ENCODE measurements at regions not wholly inside any gene's neighbourhood (a gene's known extent, or its start where the extent isn't known, plus 50 kb on each side); places are given as distances from the start of the nearest gene placed in this dataset.
A peak's percentile ranks its signal among the peaks of the same experiment; 100 is the strongest.

DNA sequence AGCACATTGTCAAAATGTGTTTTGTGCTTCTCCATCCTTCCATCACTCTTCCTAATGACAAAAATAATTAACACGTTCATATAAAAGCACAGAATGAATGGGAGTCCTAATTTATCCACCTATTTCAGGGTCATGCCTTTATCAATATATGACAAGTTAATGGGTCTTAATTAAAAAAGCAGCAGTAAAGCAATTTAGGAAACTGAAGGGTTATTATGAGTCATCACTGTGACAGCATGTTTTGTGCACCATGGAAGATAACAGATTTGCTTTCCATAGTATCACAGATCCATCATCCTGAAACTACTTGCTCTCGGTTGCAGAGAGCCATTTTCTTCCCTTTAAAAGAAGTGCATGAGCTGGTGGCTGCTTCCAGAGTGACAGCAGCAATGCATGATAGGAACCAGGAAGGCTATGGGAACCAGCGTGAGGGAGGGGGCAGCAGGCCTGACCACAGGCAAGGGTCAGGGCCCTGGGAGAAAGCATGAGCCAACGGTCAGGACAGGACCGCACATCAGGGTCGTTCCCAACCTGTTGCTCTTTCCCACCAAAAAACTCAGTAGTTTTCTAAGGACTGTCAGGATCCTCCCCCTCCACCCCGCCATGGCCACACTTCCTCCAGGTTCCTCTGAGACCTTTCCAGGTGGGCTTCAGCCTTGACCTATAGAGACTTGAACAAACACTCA, 784.1 kb downstream of the UQCRFS1 start:
- no peak overlapping the region for H3K4me3 ChIP-seq (ENCODE audit: low read depth, low read length)

DNA sequence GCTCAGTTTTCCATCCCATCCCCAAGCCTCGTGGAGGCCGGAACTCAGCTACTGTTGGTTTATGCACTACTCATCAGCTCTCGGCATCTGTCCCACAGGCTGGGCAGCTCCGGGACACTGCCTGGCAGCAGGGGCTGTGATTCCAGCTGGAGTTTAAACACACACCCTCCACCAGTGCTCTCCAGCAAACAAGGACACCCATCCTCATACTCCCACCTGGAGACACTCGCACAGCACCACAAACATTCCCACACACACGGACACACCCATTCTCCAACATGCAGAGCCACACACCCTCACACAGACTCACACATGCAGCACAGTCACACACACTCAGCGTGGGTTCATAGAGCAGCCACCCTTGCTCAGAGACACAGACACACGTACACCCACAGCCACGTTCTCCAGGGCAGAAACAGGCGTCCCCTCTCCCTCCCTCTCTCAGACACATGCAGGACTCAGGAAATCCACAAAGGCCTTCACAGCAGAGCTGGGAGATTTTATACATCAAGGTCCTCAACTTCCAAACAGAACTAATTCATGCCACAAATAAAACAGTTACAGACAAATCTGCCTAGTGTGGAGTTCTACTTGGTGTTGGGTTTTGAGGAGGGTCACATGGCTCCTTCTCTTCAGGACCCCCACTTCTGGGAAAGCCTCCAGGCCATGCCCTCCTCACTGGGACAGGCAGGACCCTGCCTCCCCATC, 785.4 kb downstream of the UQCRFS1 start:
- H3K4me3 ChIP-seq (ENCODE audit: low read depth, low read length) = no peak overlapping the region

DNA sequence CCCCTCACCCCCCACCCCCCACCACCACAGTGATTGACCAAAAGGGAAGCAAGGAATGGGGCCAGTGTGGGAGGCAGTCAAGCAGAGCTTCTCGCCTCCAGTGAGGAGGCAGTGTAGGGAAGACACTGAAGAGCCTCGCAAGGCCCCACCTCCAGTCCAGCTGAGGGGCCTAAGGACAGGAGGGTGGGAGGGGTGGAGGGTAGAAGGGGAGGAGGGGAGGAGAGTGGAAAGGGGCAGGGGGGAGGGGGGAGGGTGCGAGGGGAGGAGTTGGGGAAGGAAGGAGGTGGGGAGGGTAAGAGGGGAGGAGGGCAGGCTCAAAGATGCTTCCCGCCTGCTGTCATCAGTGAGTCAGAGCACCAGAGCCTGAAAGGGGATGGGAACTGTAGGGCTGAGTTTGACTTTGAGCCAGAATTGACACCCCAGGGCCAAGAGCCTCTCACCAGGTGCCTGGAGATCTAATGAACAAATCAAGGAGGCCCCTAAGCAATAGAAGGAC, 786.2 kb downstream of the UQCRFS1 start:
- H3K4me3 ChIP-seq (ENCODE audit: low read depth, low read length) = no peak overlapping the region

DNA sequence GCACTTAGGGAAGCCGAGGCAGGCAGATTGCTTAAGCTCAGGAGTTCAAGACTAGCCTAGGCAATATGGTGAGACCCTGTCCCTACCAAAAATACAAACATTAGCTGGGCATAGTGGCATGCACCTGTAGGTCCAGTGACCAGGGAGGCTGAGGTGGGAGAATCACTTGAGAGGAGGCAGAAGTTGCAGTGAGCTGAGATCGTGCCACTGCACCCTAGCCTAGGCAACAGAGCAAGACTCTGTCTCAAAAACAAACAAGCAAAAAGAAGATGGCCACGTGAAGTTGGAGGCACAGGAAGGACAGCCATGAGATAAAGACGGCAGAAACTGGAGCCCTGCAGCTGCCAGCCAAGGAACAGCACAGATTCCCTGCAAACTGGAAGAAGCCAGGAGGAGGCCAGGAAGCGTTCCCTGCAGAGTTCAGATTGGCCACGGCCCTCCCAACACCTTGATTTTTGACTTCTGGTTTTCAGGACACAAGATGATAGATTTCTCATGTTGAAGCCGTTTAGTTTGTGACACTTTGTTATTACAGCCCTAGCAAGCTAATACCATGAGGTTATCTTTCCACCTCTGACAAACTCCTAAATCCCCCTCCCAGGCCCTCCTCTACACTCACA, 786.7 kb downstream of the UQCRFS1 start:
- no peak overlapping the region for H3K4me3 ChIP-seq (ENCODE audit: low read depth, low read length)

DNA sequence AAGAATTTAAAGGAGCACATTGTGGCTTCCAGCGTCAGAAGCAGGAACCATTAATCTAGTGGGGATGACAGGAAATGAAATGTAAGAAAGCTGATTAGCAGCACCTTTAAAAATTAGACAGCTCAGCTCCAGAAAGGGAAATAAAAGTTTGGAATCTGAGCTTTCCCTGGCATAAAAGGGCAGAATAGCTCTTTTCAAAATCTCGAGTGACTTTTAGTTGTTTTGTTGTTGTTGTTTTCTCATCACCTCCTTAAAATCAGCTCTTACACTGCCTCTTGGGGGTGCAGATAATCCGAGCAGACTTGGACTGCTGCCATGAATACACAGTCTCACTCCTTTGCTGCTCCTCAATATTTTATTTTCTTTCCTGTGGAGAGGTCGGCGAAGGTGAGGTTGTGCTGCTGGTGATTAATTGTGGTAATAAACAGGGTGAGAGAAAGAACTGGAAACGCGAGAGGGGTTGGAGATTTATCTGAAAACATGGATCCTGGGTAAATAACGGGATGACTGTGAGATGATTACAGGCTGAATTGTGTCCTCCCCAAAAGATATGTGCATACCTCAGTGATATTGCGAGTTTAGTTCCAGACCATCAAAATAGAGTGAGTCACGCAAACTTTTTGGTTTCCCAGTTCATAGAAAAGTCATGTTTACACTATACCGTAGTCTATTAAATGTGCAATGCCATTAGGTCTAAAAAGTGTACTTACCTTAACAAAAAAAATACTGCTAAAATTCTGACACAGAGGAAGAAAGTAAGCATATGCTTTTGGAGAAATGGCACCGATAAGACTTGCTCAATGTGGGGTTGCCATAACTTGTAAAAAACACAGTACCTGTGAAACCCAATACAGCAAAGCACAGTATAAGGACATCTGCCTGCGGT, 787.7 kb downstream of the UQCRFS1 start:
- no peak overlapping the region for H3K4me3 ChIP-seq (ENCODE audit: low read depth, low read length)

DNA sequence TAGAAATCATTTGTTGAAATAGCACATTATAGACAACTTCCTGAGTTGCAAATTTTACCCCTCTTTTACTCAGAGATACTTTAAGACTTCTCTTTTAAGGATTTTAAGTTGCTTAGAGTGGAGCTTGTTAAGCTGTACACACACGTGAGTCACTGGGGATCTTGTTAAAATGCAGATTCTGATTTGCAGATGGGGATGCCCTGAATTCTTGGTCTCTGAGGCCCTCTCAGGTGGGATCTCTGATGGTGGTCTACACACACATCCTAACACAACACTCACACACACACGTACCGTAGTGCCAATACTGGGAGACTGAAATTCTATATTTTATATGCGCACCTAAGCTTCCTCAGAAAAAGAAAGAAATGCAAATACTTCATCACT, 788.3 kb downstream of the UQCRFS1 start:
- H3K4me3 ChIP-seq (ENCODE audit: low read depth, low read length) = no peak overlapping the region

DNA sequence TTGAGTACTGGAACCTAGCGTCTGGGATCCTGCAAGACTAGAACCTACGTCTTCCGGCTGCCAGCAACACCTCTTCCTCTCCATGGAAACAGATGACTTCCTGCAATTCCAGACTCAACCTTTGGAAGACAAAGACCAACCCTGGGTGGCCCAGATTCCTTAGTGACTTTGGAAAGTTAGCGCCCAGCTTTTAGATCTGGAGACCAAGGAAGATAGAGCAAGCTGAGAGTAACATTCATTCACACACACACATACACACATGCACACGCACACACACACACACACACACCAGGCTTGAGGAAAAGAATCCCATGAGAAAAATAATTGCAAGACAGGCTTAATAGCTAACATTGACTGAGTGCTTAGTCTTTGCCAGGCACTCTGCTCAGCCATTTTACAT, 788.9 kb downstream of the UQCRFS1 start:
- no peak overlapping the region for H3K4me3 ChIP-seq (ENCODE audit: low read depth, low read length)

DNA sequence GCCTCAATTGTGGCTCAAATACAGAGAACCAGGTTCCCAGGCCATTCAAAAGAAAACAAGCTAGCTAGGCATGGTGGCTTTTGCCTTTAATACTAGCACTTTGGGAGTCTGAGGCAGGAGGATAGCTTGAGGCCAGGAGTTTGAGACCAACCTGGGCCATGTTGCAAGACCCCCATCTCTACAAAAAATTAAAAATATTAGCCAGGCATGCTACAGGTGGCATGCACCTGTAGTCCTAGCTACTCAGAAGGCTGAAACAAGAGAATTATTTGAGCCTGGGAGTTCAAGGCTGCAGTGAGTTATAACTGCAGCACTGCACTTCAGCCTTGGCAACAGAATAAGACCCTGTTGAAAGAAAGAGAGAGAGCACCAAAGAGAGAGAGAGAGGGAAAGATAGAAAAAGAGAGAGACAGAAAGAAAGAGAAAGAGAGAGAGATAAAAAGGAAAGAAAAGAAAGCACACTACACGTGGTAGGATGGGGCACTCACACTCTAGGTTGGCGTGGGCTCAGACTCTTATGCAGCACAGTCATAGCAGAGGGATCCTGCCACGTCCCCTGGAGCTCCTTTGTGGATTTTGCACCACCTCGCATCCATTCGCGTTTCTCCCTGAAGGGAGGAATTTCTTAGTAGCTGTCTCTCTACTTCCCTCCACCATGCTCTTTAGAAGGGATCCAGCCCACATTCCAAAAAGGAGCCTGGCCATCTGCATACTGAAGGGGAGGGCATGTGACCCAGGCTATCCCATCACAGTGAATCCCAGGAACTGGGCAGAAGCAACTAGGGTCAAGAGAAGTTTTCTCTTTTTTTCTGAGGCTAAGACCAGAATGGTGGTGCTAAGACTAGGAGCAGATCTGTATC, 789.9 kb downstream of the UQCRFS1 start:
- H3K4me3 ChIP-seq (ENCODE audit: low read depth, low read length) = no peak overlapping the region

DNA sequence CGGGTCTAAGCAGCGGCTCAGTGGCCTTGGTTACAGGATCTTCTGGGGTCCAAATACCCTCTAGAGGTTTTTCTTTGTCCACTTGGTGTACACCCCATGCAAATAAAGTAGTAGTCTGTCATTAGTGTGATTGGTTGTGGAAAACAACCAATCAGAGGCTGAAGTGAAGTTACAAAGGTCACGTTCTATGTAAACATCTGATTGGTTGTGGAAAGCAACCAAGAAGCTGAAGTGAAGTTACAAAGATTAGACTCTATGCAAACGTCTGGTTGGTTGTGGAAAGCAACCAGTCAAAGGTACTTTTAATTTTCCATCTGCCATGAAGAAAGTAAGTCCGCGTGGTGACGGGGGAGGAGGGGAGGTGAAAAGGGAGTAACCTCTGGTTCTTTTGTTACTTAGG, 790.9 kb downstream of the UQCRFS1 start:
- peak overlapping the region; percentile 8 for H3K4me3 ChIP-seq (ENCODE audit: low read depth, low read length)

DNA sequence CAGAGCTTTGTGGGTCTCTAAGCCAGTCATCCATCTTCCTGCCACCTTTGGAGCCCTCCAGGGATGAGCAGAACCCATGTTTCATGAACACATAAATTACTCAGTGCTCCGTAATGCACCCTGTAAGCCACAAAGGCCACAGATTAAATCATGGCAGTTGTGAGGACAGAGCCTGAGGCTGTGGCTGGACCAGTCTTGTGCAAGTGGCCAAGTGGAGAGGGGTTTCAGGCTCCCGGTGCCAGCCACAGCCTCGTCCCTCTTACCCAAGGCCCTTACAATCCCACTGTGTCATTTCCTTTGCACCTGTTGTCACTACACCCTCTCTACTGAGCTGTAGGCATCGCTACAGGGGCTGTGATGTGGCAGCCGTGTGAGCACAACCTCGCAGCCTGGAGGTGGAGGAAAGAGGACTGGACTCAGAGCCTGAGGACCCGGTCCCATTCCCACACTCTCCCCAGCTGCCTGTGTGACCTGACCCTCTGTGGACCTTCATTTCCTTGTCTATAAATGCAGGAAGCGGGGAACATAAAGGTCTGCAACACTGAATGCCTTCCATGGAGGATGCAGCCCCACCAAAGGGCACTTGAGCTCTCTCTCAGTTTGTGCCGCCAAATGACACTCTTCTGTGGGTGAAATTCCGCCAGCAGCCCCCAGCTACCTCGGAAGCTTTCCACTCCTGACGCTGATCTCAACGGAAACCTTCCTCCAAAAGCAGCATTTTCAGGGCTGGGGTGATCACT, 792.0 kb downstream of the UQCRFS1 start:
- H3K4me3 ChIP-seq (ENCODE audit: low read depth, low read length) = no peak overlapping the region

DNA sequence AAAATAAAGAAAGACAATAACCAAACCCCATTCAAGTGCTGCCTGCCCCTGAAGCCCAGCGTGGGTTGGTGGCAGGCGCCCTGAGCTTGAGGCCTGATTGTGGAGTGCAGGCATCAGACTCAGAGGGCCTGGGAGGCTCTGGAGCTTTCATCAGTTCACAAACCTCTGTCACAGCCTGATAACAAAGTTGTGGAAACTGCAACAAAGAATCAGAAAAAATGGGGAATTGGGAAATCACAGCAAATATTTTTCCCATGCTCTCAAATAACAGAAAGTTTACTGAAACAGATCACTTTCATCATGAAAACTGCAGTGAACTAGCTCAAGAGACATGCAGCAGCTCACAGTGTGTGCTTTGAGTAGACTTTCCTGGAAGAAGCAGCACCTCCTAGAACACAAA, 793.6 kb downstream of the UQCRFS1 start:
- no peak overlapping the region for H3K4me3 ChIP-seq (ENCODE audit: low read depth, low read length)

DNA sequence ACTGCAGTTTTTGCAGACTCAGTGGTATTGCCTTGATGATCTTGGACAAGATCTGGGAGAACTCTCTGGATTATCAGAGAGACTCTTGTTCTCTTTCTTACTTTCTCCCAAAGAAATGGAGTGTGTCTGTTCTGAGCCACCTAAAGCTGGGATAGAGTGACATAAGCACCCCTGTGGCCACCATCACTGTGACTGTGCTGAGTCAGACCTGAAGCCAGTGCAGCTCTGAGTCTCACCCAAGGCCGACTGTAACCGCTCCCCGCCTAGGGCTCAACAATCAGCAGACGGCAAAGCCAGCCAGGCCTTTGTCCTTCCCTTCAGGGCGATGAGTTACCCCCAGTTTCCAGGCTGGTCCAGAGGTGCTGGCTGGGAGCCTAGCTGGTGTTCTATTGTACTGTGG, 795.6 kb downstream of the UQCRFS1 start:
- no peak overlapping the region for H3K4me3 ChIP-seq (ENCODE audit: low read depth, low read length)

DNA sequence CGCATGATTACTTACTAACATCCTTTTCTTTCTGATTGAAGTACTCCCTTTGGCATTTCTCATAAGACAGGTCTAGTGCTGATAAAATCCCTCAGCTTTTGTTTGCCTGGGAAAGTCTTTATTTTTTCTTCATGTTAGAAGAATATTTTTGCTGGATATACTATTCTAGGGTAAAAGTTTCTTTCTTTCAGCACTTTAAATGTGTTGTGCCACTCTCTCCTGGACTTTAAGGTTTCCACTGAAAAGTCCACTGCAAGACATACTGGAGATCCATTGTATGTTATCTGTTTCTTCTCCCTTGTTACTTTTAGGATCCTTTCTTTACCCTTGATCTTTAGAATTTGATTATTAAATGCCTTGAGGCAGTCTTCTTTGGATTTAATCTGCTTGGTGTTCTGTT, 796.7 kb downstream of the UQCRFS1 start:
- H3K4me3 ChIP-seq (ENCODE audit: low read depth, low read length) = no peak overlapping the region

DNA sequence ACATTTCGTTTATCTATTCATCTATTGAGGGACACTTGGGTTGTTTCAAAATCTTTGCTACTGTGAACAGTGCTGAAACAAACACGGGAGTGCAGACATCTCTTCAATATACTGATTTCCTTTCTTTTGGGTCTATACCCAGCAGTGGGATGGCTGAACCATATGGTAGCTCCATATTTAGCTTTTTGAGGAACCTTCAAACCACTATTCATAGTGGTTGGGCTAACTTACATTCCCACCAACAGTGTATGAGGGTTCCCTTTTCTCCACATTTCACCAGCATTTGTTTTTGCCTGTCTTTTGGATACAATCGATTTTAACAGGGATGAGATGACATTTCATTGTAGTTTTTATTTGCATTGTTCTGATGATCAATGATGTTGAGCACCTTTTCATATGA, 798.2 kb downstream of the UQCRFS1 start:
- H3K4me3 ChIP-seq (ENCODE audit: low read depth, low read length) = no peak overlapping the region

DNA sequence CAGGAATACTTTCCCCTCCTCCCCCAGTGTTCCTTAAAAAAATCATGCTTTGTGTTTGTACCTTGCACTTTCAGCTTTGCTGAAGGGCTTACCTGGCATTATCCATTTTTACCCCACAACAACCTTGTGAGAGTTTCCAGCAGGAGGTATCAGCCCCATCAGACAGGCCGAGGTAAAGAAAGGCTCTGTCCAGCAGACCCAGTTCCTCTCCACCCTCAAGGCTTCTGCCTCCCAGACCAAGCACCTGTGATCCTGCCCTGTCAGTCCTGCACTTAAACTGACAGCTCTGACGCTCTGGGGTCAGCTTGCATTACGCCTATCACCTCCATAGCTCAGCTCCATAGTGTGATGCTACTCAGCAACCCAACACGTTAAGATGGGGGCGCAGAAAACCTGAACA, 803.1 kb downstream of the UQCRFS1 start:
- no peak overlapping the region for H3K4me3 ChIP-seq (ENCODE audit: low read depth, low read length)

DNA sequence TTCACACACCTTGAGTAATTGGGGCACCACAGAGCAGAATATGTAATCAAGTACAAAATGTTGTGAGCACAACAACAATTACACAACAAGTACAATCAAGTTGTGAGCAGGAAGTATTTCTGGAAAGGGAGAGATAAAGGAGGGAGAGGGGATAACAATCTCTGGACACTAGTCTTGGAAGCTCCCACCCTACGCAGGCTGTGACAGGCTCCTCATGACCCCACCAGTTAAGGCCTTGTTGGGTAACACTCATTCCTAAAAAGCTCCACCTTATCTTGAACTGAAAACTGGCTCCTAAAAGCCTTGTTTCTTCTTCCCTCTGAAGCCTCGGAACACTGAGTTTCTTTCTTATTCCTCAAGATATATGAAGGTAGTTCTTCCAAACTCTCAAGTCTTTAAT, 806.0 kb downstream of the UQCRFS1 start:
- no peak overlapping the region for H3K4me3 ChIP-seq (ENCODE audit: low read depth, low read length)

DNA sequence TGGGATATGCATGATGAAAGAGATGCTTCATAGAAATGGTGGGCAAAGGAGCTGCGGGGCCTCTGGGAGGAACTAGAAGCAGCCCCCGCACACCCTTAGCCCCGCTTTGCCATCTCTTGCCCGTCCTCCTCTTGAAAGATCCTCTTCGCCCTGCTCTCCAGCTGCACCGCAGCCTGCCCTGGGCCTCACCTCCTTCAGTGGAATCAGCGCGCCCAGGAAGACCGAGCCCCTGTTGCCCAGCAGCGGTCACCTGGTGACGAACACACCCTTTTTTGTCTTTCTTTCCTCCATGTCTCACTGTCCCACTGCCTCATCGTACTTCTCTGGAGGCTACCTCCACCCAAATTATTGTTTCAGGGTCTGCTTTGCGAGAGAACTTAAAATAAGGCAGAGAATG, 807.6 kb downstream of the UQCRFS1 start:
- H3K4me3 ChIP-seq (ENCODE audit: low read depth, low read length) = no peak overlapping the region

DNA sequence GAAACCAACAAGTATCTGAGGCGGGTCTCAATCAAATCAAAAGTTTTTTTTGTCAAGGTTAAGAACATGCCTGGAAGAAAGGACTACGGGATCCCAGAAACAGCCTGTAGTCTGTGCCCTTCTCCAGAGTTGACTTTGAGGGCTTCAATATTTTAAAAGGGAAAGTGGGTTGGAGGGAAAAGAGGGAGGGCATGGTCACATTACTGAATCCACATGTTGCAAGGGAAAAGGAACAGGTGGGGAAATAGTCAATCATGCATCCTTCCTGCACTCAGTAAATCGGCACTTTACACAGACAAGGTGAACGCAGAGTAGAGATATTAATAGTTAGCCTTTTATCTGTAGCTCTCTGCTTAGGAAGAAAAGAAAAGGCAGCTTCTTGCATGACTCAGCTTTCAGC, 808.5 kb downstream of the UQCRFS1 start:
- H3K4me3 ChIP-seq (ENCODE audit: low read depth, low read length) = no peak overlapping the region

DNA sequence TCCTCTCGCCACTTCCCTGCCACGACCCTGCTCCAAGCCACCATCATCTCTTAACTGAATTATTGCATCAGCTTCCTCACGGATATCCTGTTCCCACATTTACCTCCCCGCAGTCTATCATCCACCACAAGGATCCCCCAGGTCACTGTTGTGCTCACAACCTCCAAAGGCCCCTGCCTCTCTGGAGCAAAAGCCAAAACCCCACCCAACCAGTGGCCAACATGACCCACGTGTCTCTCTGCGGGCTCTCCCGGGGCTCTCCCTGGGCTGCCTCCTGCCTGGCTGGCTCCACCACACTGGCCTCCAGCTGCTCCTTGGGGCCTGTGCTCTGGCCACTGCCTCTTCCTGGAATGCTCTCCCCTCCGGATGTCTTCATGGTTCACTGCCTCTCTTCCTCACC, 809.3 kb downstream of the UQCRFS1 start:
- H3K4me3 ChIP-seq (ENCODE audit: low read depth, low read length) = no peak overlapping the region
